CD4-positive, alpha-beta memory T cell (primary cell): ENCODE measurements at regions not wholly inside any gene's neighbourhood (a gene's known extent, or its start where the extent isn't known, plus 50 kb on each side); places are given as distances from the start of the nearest gene placed in this dataset.
"Not testable (repeated sequence)": the region's sequence is repeated elsewhere in the genome, so short reads cannot be mapped to it uniquely, and the experiment has no call there.

Source experiments
- CTCF ChIA-PET: fragments of 350-600 bp; sonication (Branson Sonifier 250); formaldehyde crosslinking; loops from one replicate; lab custom pipeline; 2021; ENCODE audit warnings: inconsistent platforms; ENCODE audit not compliant: partially characterized antibody; lab: Charles Lee
- POLR2A ChIA-PET: fragments of 350-600 bp; sonication (Branson Sonifier 250); formaldehyde crosslinking; loops from one replicate; lab custom pipeline; 2021; ENCODE audit not compliant: partially characterized antibody; lab: Charles Lee
- DNase-seq, 5 donors: peaks; one replicate each; pipeline versions ENCODE4 v3.0.0 to v3.0.0-alpha.2; 2020 to 2022; ENCODE audit warnings: mixed read lengths in 1 of 5
- H3K27ac ChIP-seq: one replicate; pipeline ENCODE4 v1.7.0; 2013; ENCODE audit warnings: low read depth, low read length
- H3K27me3 ChIP-seq: 2 replicates; pipeline ENCODE4 v1.7.0; 2013; ENCODE audit warnings: mild to moderate bottlenecking, low read length, moderate library complexity; ENCODE audit not compliant: insufficient read depth
- H3K36me3 ChIP-seq: 2 replicates; pipeline ENCODE4 v1.7.0; 2013; ENCODE audit warnings: mild to moderate bottlenecking, low read length, moderate library complexity; ENCODE audit not compliant: insufficient read depth
- H3K4me1 ChIP-seq: 2 replicates; pipeline ENCODE4 v1.7.0; 2013; ENCODE audit warnings: mild to moderate bottlenecking, low read length, moderate library complexity; ENCODE audit not compliant: insufficient read depth
- H3K4me3 ChIP-seq, 2 donors: one replicate each; pipeline ENCODE4 v1.7.0; 2013; ENCODE audit warnings: low read length in 2 of 2, mild to moderate bottlenecking in 1 of 2
- H3K9me3 ChIP-seq, 2 donors: one replicate each; pipeline ENCODE4 v1.7.0; 2013; ENCODE audit warnings: low read length in 2 of 2, control low read depth in 1 of 2; ENCODE audit not compliant: control insufficient read depth in 1 of 2
- H3K27ac Mint-ChIP-seq, 7 donors: one replicate each; pipeline ENCODE4 v1.8.0; 2020 to 2021; ENCODE audit warnings: mixed read lengths in 7 of 7, mild to moderate bottlenecking in 6 of 7, inconsistent platforms in 3 of 7, moderate library complexity in 3 of 7
- H3K27me3 Mint-ChIP-seq, 2 donors: one replicate each; pipeline ENCODE4 v1.8.0; 2020 to 2021; ENCODE audit warnings: mixed read lengths in 2 of 2
- H3K36me3 Mint-ChIP-seq, 2 donors: one replicate each; pipeline ENCODE4 v1.8.0; 2020 to 2021; ENCODE audit warnings: mixed read lengths in 2 of 2, inconsistent platforms in 1 of 2, mild to moderate bottlenecking in 1 of 2
- H3K4me1 Mint-ChIP-seq, 4 donors: one replicate each; pipeline ENCODE4 v1.8.0; 2020 to 2021; ENCODE audit warnings: mixed read lengths in 4 of 4, mild to moderate bottlenecking in 1 of 4
- H3K4me3 Mint-ChIP-seq, 8 donors: one replicate each; pipeline ENCODE4 v1.8.0; 2020 to 2021; ENCODE audit warnings: mixed read lengths in 8 of 8, mild to moderate bottlenecking in 7 of 8, moderate library complexity in 6 of 8, inconsistent platforms in 3 of 8
- H3K9me3 Mint-ChIP-seq, 8 donors: one replicate each; pipeline ENCODE4 v1.8.0; 2020 to 2021; ENCODE audit warnings: mixed read lengths in 8 of 8, mild to moderate bottlenecking in 5 of 8, inconsistent platforms in 3 of 8, moderate library complexity in 1 of 8
- intact Hi-C: fragments of 100-400 bp; cut with micrococcal nuclease; formaldehyde crosslinking; loops from one replicate; pipeline ENCODE4 v1.15.1; 2023

- H3K27ac Mint-ChIP-seq, H3K36me3 Mint-ChIP-seq, H3K27me3 ChIP-seq, intact Hi-C loops, H3K4me1 ChIP-seq, H3K9me3 ChIP-seq, H3K4me3 ChIP-seq, DNase-seq, POLR2A ChIA-PET, CTCF ChIA-PET, H3K4me3 Mint-ChIP-seq, H3K36me3 ChIP-seq, H3K4me1 Mint-ChIP-seq, H3K27me3 Mint-ChIP-seq, H3K27ac ChIP-seq: not testable (repeated sequence)
- H3K9me3 Mint-ChIP-seq = peaks cover 0 to 21% (median 9%) of the 10 kb centered on the region in 8 donors
These were observed 710.0 kb upstream of the RGS18 start for GRCh38 chr1:191448279-191448678.

GRCh38 chr1:191452586-191452985, 705.7 kb upstream of the RGS18 start:
- Histone ChIP-seq H3K4me3 (no peak overlapping the region), H3K27ac (no peak overlapping the region), H3K27me3 (no peaks in the 10 kb centered on the region), H3K9me3 (no peaks in the 10 kb centered on the region), H3K36me3 (no peaks in the 10 kb centered on the region), H3K4me1 (no peaks in the 10 kb centered on the region)
- Mint-ChIP-seq H3K9me3 (peaks cover 0 to 17% (median 4%) of the 10 kb centered on the region in 8 donors), H3K4me3 (no peak overlapping the region), H3K27me3 (no peaks in the 10 kb centered on the region), H3K4me1 (no peaks in the 10 kb centered on the region), H3K27ac (peak overlapping the region in 1 of 7 donors; percentile 43), H3K36me3 (no peaks in the 10 kb centered on the region)
- ChIA-PET POLR2A (no interaction called here), CTCF (no interaction called here)
- no peak for DNase-seq
- intact Hi-C loops = no loop called here

- no peaks in the 10 kb centered on the region for H3K4me1 Mint-ChIP-seq
- Histone ChIP-seq H3K4me3 (no peak overlapping the region), H3K27ac (no peak overlapping the region), H3K4me1 (no peaks in the 10 kb centered on the region), H3K36me3 (no peaks in the 10 kb centered on the region), H3K27me3 (no peaks in the 10 kb centered on the region), H3K9me3 (no peaks in the 10 kb centered on the region)
- ChIA-PET POLR2A (no interaction called here), CTCF (no interaction called here)
- intact Hi-C loops = no loop called here
- no peaks in the 10 kb centered on the region for H3K36me3 Mint-ChIP-seq
- H3K27me3 Mint-ChIP-seq = no peaks in the 10 kb centered on the region
- no peak overlapping the region for H3K27ac Mint-ChIP-seq
- peaks cover 0 to 17% (median 4%) of the 10 kb centered on the region in 8 donors for H3K9me3 Mint-ChIP-seq
- DNase-seq = no peak
- no peak overlapping the region for H3K4me3 Mint-ChIP-seq
These were observed 704.8 kb upstream of the RGS18 start for GRCh38 chr1:191453487-191453886.

GRCh38 chr1:191457889-191458288, 700.4 kb upstream of the RGS18 start:
- Histone ChIP-seq H3K27me3 (no peaks in the 10 kb centered on the region), H3K4me3 (no peak overlapping the region), H3K36me3 (no peaks in the 10 kb centered on the region), H3K27ac (no peak overlapping the region), H3K4me1 (no peaks in the 10 kb centered on the region), H3K9me3 (no peaks in the 10 kb centered on the region)
- H3K27ac Mint-ChIP-seq = no peak overlapping the region
- intact Hi-C loops = no loop called here
- H3K36me3 Mint-ChIP-seq = no peaks in the 10 kb centered on the region
- DNase-seq = no peak
- CTCF ChIA-PET = no interaction called here
- POLR2A ChIA-PET = no interaction called here
- H3K4me3 Mint-ChIP-seq = no peak overlapping the region
- H3K9me3 Mint-ChIP-seq = peaks cover 0 to 11% (median 4%) of the 10 kb centered on the region in 8 donors
- no peaks in the 10 kb centered on the region for H3K4me1 Mint-ChIP-seq
- H3K27me3 Mint-ChIP-seq = no peaks in the 10 kb centered on the region

GRCh38 chr1:191460234-191460633, 698.0 kb upstream of the RGS18 start:
- no peaks in the 10 kb centered on the region for H3K4me1 Mint-ChIP-seq
- Histone ChIP-seq H3K27ac (no peak overlapping the region), H3K4me3 (no peak overlapping the region), H3K36me3 (no peaks in the 10 kb centered on the region), H3K4me1 (no peaks in the 10 kb centered on the region), H3K9me3 (no peaks in the 10 kb centered on the region), H3K27me3 (no peaks in the 10 kb centered on the region)
- DNase-seq = no peak
- ChIA-PET POLR2A (no interaction called here), CTCF (interaction anchor here (0.6 kb wide), 1 partner anchor 13 kb away, joined by 3 read pairs; no protein-coding TSS in a partner anchor)
- no peaks in the 10 kb centered on the region for H3K27me3 Mint-ChIP-seq
- no peaks in the 10 kb centered on the region for H3K36me3 Mint-ChIP-seq
- H3K9me3 Mint-ChIP-seq = peaks cover 0 to 13% (median 4%) of the 10 kb centered on the region in 8 donors
- intact Hi-C loops = no loop called here
- no peak overlapping the region for H3K4me3 Mint-ChIP-seq
- no peak overlapping the region for H3K27ac Mint-ChIP-seq

GRCh38 chr1:191483988-191484387, 674.3 kb upstream of the RGS18 start:
- intact Hi-C loops = no loop called here
- Mint-ChIP-seq H3K27me3 (no peaks in the 10 kb centered on the region), H3K27ac (no peak overlapping the region), H3K9me3 (peaks cover under 1 to 13% (median 4%) of the 10 kb centered on the region in 8 donors), H3K4me3 (no peak overlapping the region), H3K36me3 (no peaks in the 10 kb centered on the region), H3K4me1 (no peaks in the 10 kb centered on the region)
- Histone ChIP-seq H3K4me3 (no peak overlapping the region), H3K27me3 (no peaks in the 10 kb centered on the region), H3K27ac (no peak overlapping the region), H3K36me3 (no peaks in the 10 kb centered on the region), H3K9me3 (no peaks in the 10 kb centered on the region), H3K4me1 (no peaks in the 10 kb centered on the region)
- ChIA-PET POLR2A (interaction anchor here (0.6 kb wide), 1 partner anchor 15 kb away, joined by 3 read pairs; no protein-coding TSS in a partner anchor), CTCF (no interaction called here)
- DNase-seq = no peak

- intact Hi-C loops = no loop called here
- CTCF ChIA-PET = no interaction called here
- Mint-ChIP-seq H3K4me1 (no peaks in the 10 kb centered on the region), H3K9me3 (peaks cover 2 to 25% (median 11%) of the 10 kb centered on the region in 8 donors), H3K36me3 (no peaks in the 10 kb centered on the region), H3K27me3 (no peaks in the 10 kb centered on the region), H3K4me3 (no peak overlapping the region), H3K27ac (no peak overlapping the region)
- Histone ChIP-seq H3K9me3 (no peaks in the 10 kb centered on the region), H3K4me3 (no peak overlapping the region), H3K36me3 (no peaks in the 10 kb centered on the region), H3K27me3 (no peaks in the 10 kb centered on the region), H3K4me1 (no peaks in the 10 kb centered on the region), H3K27ac (no peak overlapping the region)
- POLR2A ChIA-PET = no interaction called here
- DNase-seq = no peak
These were observed 668.0 kb upstream of the RGS18 start for GRCh38 chr1:191490303-191490702.

- no peaks in the 10 kb centered on the region for H3K36me3 ChIP-seq
- H3K4me3 ChIP-seq = no peak overlapping the region
- no peaks in the 10 kb centered on the region for H3K4me1 ChIP-seq
- Mint-ChIP-seq H3K4me1 (no peaks in the 10 kb centered on the region), H3K4me3 (no peak overlapping the region), H3K36me3 (no peaks in the 10 kb centered on the region), H3K27me3 (no peaks in the 10 kb centered on the region), H3K27ac (no peak overlapping the region), H3K9me3 (peaks cover 0 to 9% (median 2%) of the 10 kb centered on the region in 8 donors)
- intact Hi-C loops = no loop called here
- no peak for DNase-seq
- ChIA-PET CTCF (no interaction called here), POLR2A (no interaction called here)
- H3K9me3 ChIP-seq = no peaks in the 10 kb centered on the region
- no peaks in the 10 kb centered on the region for H3K27me3 ChIP-seq
- H3K27ac ChIP-seq = no peak overlapping the region
These were observed 663.2 kb upstream of the RGS18 start for GRCh38 chr1:191495040-191495439.
